Heart left ventricle (tissue), 16 donors: ENCODE measurements at regions not wholly inside any gene's neighbourhood (a gene's known extent, or its start where the extent isn't known, plus 50 kb on each side); places are given as distances from the start of the nearest gene placed in this dataset.

Experiments used
- ATAC-seq, 4 donors: fragments of 200-7000 bp; cut with Tn5 transposase; one replicate each; pipeline ENCODE4 v1.9.1; 2020 to 2022; ENCODE audit warnings: moderate library complexity in 4 of 4, mild to moderate bottlenecking in 3 of 4, moderate number of reproducible peaks in 1 of 4
- DNase-seq, 5 donors: peaks; one replicate each; pipeline ENCODE4 v3.0.0-alpha.2; 2020
- H3K27ac ChIP-seq, 12 donors: fragments of 200-600 bp; sonication (generic) in 4 of 12; one replicate each; pipeline versions ENCODE4 v1.5.0 to v1.8.0; 2016 to 2022; ENCODE audit warnings: mild to moderate bottlenecking in 2 of 12
- H3K27me3 ChIP-seq, 9 donors: fragments of 200-600 bp; sonication (generic) in 2 of 9; one replicate each; pipeline versions ENCODE4 v1.5.1 to v1.8.0; 2016 to 2022; ENCODE audit warnings: mild to moderate bottlenecking in 3 of 9
- H3K36me3 ChIP-seq, 9 donors: fragments of 200-600 bp; sonication (generic) in 2 of 9; one replicate each; pipeline versions ENCODE4 v1.5.0 to v1.8.0; 2018 to 2022; ENCODE audit warnings: mild to moderate bottlenecking in 2 of 9
- H3K4me1 ChIP-seq, 12 donors: fragments of 200-600 bp; sonication (generic) in 4 of 12; one replicate each; pipeline versions ENCODE4 v1.5.0 to v1.8.0; 2016 to 2022; ENCODE audit warnings: mild to moderate bottlenecking in 3 of 12
- H3K4me3 ChIP-seq, 12 donors: fragments of 200-600 bp; sonication (generic) in 4 of 12; one replicate each; pipeline versions ENCODE4 v1.5.0 to v1.8.0; 2017 to 2022; ENCODE audit warnings: mild to moderate bottlenecking in 9 of 12, moderate library complexity in 4 of 12
- H3K9me3 ChIP-seq, 12 donors: fragments of 200-600 bp; sonication (generic) in 4 of 12; one replicate each; pipeline versions ENCODE4 v1.5.0 to v1.8.0; 2016 to 2022; ENCODE audit warnings: mild to moderate bottlenecking in 1 of 12
- POLR2A ChIP-seq, 2 donors: fragments of 450-650 bp; IDR thresholded peaks; one replicate each; pipeline ENCODE4 v1.6.1; 2017; ENCODE audit warnings: antibody characterized with exemption in 2 of 2, mild to moderate bottlenecking in 2 of 2, moderate library complexity in 2 of 2
- WGBS, 4 donors: extraction: QIAGEN DNeasy Blood & Tissue Kit in 2 of 4; methylation state at CpG; one replicate each; pipeline versions ENCODE4 v1.1.5 to v1.1.7; 2013 to 2018; 5-methylcytosine and 5-hydroxymethylcytosine counted together
- intact Hi-C, 10 donors: fragments of 100-400 bp; cut with DNase I; formaldehyde crosslinking; loops; one replicate each; pipeline versions ENCODE4 v1.11.1 to v1.14.2; 2022
- TF ChIP-seq, protein P1 (sequence below), 12 donors: fragments of 200-600 bp; sonication (generic) in 4 of 12; IDR thresholded peaks; one replicate each; pipeline versions ENCODE4 v1.5.0 to v1.8.0; 2018 to 2022; ENCODE audit warnings: antibody characterized with exemption in 12 of 12, mild to moderate bottlenecking in 5 of 12
- donor health status: ischemic (EF 13 %, LVEDD 7.1; RV severe dilation, severe dysfunction).
- donor health status: healthy with polysubstance abuse.
- donor health status: DM: no; HTN: yes; CAD: no.
- donor health status: DM: no; HTN: no; CAD: no.
- donor health status: ischemic (EF 25% LVEDD 6.9; RV normal size, moderate dysfunction).
- donor health status: ischemic (EF 25% LVEDD 5.7; RV mildly dilated, moderate dysfunction).
- donor health status: healthy.
- donor health status: DM: yes; HTN: yes; CAD: no.
- donor health status: ischemic (EF 35%, LVEDD 5.7; RV mildly dilated, moderate dysfunction).
- donor health status: nonischemic (EF 11% LVEDD 7.7; RV severe dilation, severe dysfunction).
- donor health status: DM: yes; HTN: yes; CAD: no.
- donor health status: PGD.
- donor health status: ischemic (EF 29% LVEDD 5.4; RV normal size, mild dysfunction).
- donor health status: nonischemic (EF 23%, LVEDD 6.1; RV moderate dilation, normal function).

DNA sequence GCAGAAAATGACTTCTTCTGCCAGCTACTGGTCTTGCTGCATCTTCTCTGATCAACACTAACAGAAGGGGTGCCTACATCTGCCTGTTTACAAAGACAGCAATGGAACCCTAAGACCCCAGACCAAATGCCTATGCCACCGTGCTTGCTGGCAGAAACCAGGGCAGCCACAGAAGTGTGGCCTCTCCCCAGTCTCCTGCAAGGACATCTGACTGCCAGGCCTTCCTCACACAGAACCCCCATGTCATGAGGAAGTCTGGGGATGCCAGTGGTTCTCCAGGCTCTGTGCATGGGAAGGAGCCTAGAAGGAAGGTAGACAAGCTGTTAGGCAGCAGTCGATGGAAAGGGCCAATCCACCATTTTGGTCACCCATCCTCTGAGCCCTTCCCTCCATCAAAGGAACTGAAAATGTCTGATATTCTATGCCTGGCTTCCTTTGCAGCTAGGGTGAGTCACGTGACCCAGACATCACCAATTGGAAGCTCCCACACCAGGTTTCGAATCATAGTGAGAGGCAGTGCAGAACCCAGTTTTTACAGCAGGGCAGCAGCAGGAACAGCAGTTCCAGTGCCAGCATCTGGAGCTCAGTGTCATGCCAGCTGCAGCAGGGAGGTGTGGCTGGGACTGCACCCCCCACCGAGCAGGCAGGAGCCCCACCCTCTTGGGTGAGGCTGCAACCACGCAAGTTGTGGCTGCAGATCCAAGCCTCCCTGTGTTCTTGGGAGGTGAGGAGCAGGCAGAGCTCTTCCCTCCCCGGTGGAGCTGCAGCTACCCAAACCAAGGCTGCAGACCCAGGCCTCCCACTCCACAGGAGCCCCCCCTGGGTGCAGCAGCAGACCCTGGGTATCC is 123.4 kb downstream of the OLFM1 start:
- no peak for ATAC-seq
- TF ChIP-seq, protein P1, sequence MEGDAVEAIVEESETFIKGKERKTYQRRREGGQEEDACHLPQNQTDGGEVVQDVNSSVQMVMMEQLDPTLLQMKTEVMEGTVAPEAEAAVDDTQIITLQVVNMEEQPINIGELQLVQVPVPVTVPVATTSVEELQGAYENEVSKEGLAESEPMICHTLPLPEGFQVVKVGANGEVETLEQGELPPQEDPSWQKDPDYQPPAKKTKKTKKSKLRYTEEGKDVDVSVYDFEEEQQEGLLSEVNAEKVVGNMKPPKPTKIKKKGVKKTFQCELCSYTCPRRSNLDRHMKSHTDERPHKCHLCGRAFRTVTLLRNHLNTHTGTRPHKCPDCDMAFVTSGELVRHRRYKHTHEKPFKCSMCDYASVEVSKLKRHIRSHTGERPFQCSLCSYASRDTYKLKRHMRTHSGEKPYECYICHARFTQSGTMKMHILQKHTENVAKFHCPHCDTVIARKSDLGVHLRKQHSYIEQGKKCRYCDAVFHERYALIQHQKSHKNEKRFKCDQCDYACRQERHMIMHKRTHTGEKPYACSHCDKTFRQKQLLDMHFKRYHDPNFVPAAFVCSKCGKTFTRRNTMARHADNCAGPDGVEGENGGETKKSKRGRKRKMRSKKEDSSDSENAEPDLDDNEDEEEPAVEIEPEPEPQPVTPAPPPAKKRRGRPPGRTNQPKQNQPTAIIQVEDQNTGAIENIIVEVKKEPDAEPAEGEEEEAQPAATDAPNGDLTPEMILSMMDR (IDR thresholded peaks at IDR 0.05), result no peak
- TF ChIP-seq POLR2A (IDR thresholded peaks at IDR 0.05), result no peak
- intact Hi-C loops, result no loop called here

DNA sequence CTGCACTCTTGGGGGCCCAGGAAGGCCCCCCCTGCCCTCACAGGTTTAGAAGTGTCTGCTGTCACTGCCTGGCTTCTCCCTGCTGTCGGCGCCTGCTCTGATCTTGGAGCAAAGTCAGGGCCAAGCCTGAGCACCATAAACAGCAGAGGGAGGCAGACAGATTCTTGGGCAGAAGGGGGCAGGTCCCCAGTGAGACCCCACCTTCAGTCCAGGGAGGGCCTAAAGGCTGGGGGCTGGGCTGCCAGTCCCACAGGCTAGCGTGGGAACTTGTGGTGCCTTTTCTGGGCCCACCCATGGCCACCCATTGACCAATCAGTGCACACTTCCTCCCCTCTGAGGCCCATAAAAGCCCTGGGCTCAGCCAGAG is 124.0 kb downstream of the OLFM1 start:
- Histone ChIP-seq H3K4me1 (peaks cover 0 to 22% (median 3%) of the 10 kb centered on the region in 12 donors), H3K4me3 (no peak overlapping the region), H3K9me3 (peaks cover 0 to 6% (median 0%) of the 10 kb centered on the region in 12 donors), H3K36me3 (no peaks in the 10 kb centered on the region), H3K27ac (no peak overlapping the region), H3K27me3 (peaks cover 0 to 7% (median 0%) of the 10 kb centered on the region in 9 donors)
- ATAC-seq (no peak), DNase-seq (peak in 3 of 5 donors; percentile 4 to 43 (median 24))
- intact Hi-C loops, result no loop called here
- no peak for TF ChIP-seq POLR2A (IDR thresholded peaks at IDR 0.05)
- TF ChIP-seq, protein P1 (IDR thresholded peaks at IDR 0.05), result no peak
- 50 to 88% (median 79%) methylated on average over 1 to 3 of the region's 3 CpGs for WGBS, 4 donors

More for the DNA sequence above, 123.4 kb downstream of the OLFM1 start:
- H3K4me1 ChIP-seq, result peaks cover 0 to 15% (median 2%) of the 10 kb centered on the region in 12 donors
- H3K9me3 ChIP-seq, result peaks cover 0 to 6% (median 0%) of the 10 kb centered on the region in 12 donors
- no peaks in the 10 kb centered on the region for H3K36me3 ChIP-seq
- no peak overlapping the region for H3K27ac ChIP-seq
- no peak overlapping the region for H3K4me3 ChIP-seq
- peak in 3 of 5 donors; percentile 2 to 5 (median 4) for DNase-seq
- peaks cover 0 to 3% (median 0%) of the 10 kb centered on the region in 9 donors for H3K27me3 ChIP-seq
- 68 to 94% (median 83%) methylated on average over 6 to 7 of the region's 7 CpGs for WGBS, 4 donors

DNA sequence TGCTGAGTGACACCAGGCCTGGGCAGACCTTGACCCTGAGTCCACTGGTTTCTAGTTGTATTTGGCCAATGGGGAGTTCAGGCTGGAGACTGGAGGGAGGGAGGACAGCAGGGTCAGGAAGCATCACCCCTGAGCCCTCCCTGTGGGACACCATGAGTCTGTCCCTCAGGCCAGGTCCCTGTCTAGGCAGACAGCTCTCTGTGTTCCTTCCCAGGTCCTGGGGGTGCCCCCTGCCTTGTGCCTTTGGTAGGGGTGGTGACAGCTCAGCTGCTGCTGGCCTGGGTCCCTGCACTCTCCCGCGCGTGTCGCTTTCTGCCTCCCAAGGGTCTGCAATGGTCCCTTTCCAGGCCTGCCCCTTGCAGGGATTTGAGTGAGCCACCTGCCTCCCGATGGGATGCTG is 125.5 kb downstream of the OLFM1 start:
- H3K27ac ChIP-seq, result no peak overlapping the region
- ATAC-seq, result no peak
- TF ChIP-seq, protein P1 (IDR thresholded peaks at IDR 0.05), result no peak
- TF ChIP-seq POLR2A (IDR thresholded peaks at IDR 0.05), result no peak
- H3K4me1 ChIP-seq, result peaks cover 0 to 36% (median 4%) of the 10 kb centered on the region in 12 donors
- WGBS, 4 donors, result 72 to 97% (median 83%) methylated on average over 2 to 5 of the region's 5 CpGs
- H3K4me3 ChIP-seq, result no peak overlapping the region
- no peaks in the 10 kb centered on the region for H3K36me3 ChIP-seq
- intact Hi-C loops, result no loop called here
- DNase-seq, result peak in 3 of 5 donors; percentile 19 to 64 (median 20)
- peaks cover 0 to 20% (median 0%) of the 10 kb centered on the region in 9 donors for H3K27me3 ChIP-seq
- H3K9me3 ChIP-seq, result peaks cover 0 to 6% (median 0%) of the 10 kb centered on the region in 12 donors

DNA sequence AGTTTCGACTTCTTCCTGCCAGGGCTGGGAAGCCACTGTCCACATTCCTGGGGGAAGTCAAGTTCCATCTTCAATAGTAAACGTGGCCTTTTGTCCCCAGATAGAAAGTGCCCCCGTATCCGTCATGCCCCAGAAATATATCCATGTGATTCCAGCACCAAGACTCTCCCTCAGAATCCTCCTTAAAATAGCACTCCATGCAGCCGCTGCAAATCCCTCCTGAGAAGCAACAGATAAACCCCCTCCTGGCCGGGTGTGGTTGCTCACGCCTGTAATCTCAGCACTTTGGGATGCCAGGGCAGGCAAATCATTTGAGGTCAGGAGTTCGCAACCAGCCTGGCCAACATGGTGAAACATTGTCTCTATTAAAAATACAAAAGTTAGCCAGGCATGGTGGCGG is 126.1 kb downstream of the OLFM1 start:
- Histone ChIP-seq H3K4me1 (peaks cover 0 to 38% (median 5%) of the 10 kb centered on the region in 12 donors), H3K36me3 (no peaks in the 10 kb centered on the region), H3K4me3 (no peak overlapping the region), H3K27ac (no peak overlapping the region), H3K27me3 (peaks cover 0 to 27% (median 5%) of the 10 kb centered on the region in 9 donors), H3K9me3 (peaks cover 0 to 6% (median 0%) of the 10 kb centered on the region in 12 donors)
- intact Hi-C loops, result no loop called here
- TF ChIP-seq, protein P1 (IDR thresholded peaks at IDR 0.05), result no peak
- TF ChIP-seq POLR2A (IDR thresholded peaks at IDR 0.05), result no peak
- DNase-seq (peak in 3 of 5 donors; percentile 7 to 23 (median 11)), ATAC-seq (no peak)
- 54 to 62% (median 60%) methylated on average over 9 of the region's 9 CpGs for WGBS, 4 donors
